ENCODE measurements at regions not wholly inside any gene's neighbourhood (a gene's known extent, or its start where the extent isn't known, plus 50 kb on each side); places are given as distances from the start of the nearest gene placed in this dataset.
A peak's percentile ranks its signal among the peaks of the same experiment; 100 is the strongest.
"Not testable (repeated sequence)": the region's sequence is repeated elsewhere in the genome, so short reads cannot be mapped to it uniquely, and the experiment has no call there.

DNA sequence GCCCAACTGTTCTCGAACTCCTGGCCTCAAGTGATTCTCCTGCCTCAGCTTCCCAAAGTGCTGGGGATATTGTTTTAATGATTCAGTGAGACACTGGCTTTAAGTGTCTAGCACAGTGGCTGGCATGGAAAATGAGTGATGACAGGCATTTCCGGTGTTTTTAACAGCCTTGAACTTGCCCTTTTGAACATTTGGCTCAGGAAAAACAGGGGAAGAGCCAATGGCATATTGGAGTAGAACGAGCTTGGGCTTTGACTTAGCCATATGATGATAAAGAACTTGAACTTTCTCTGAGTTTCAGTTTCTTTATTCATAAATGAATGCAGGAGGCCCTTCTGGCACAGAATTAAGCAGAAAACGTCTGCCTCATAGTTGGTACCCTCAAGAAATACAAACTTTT, 145.0 kb upstream of the HS3ST4 start:
- H3K4me3 ChIP-seq (ENCODE audit: low read depth, low read length): no peak overlapping the region
- TF ChIP-seq, protein P1, sequence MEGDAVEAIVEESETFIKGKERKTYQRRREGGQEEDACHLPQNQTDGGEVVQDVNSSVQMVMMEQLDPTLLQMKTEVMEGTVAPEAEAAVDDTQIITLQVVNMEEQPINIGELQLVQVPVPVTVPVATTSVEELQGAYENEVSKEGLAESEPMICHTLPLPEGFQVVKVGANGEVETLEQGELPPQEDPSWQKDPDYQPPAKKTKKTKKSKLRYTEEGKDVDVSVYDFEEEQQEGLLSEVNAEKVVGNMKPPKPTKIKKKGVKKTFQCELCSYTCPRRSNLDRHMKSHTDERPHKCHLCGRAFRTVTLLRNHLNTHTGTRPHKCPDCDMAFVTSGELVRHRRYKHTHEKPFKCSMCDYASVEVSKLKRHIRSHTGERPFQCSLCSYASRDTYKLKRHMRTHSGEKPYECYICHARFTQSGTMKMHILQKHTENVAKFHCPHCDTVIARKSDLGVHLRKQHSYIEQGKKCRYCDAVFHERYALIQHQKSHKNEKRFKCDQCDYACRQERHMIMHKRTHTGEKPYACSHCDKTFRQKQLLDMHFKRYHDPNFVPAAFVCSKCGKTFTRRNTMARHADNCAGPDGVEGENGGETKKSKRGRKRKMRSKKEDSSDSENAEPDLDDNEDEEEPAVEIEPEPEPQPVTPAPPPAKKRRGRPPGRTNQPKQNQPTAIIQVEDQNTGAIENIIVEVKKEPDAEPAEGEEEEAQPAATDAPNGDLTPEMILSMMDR (IDR thresholded peaks at IDR 0.05): no peak
- no peak overlapping the region for H3K4me2 ChIP-seq (ENCODE audit: low read length)
- H3K79me2 ChIP-seq: no peaks in the 10 kb centered on the region
- H3K27me3 ChIP-seq (ENCODE audit: control insufficient read depth, insufficient read depth, low read length): no peaks in the 10 kb centered on the region
- no peak overlapping the region for H3K27ac ChIP-seq
- no peak overlapping the region for H3K9ac ChIP-seq
- no peaks in the 10 kb centered on the region for H3K36me3 ChIP-seq (ENCODE audit: control insufficient read depth, insufficient read depth, low read length)
- H2AFZ ChIP-seq: peak overlapping the region; percentile 4
- peaks cover 18% of the 10 kb centered on the region for H3K4me1 ChIP-seq
- H3K9me3 ChIP-seq (ENCODE audit: control insufficient read depth, low read length): no peaks in the 10 kb centered on the region

DNA sequence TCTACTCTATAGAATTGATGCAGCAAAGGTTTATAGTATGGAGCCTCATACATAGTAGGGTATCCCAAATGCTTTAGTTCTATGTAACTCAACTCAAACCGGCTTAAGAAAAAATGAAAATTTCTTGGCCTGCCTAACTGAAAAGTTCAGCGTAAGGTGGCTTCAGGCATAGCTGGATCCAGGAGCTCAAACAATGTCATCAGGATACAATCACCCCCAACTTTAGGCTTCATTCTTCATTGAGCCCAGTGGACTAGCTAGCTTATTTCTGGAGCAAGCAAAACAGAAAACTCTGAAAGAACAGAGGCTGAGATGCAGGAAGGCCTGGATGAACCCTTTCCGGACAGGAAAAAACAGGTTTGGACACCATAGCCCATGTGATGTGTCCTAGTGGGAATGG, 147.5 kb upstream of the HS3ST4 start:
- Histone ChIP-seq H3K79me2 (no peaks in the 10 kb centered on the region), H3K27me3 (ENCODE audit: control insufficient read depth, insufficient read depth, low read length) (no peaks in the 10 kb centered on the region), H2AFZ (no peak overlapping the region), H3K27ac (no peak overlapping the region), H3K4me3 (ENCODE audit: low read depth, low read length) (no peak overlapping the region), H3K36me3 (ENCODE audit: control insufficient read depth, insufficient read depth, low read length) (no peaks in the 10 kb centered on the region), H3K4me1 (peaks cover 18% of the 10 kb centered on the region), H3K9me3 (ENCODE audit: control insufficient read depth, low read length) (no peaks in the 10 kb centered on the region), H3K4me2 (ENCODE audit: low read length) (no peak overlapping the region), H3K9ac (no peak overlapping the region)
- TF ChIP-seq, protein P1 (IDR thresholded peaks at IDR 0.05): no peak

DNA sequence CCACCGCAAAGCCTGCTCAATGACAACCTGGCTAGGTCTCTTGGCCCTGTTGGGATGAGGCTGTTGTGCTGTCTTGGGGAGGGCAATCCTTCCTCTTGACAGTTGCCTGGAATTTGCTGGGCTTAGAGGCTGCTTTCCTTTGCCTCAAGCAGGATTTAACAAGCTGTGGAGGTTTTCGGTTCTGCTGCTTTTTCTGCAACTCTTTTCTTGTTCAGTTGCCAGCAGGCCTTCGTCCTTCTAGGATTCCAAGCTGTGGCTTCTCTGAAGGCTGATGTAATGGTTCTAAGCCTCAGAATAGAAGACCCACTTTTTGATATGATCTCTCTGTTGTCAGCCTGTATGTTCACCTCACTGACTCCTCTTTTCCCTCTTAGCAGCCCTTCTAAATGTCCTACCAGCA, 149.5 kb upstream of the HS3ST4 start:
- H3K9me3 ChIP-seq (ENCODE audit: control insufficient read depth, low read length): no peaks in the 10 kb centered on the region
- peaks cover 12% of the 10 kb centered on the region for H3K4me1 ChIP-seq
- no peak overlapping the region for H3K4me2 ChIP-seq (ENCODE audit: low read length)
- peak overlapping the region; percentile 70 for H2AFZ ChIP-seq
- no peaks in the 10 kb centered on the region for H3K27me3 ChIP-seq (ENCODE audit: control insufficient read depth, insufficient read depth, low read length)
- H3K9ac ChIP-seq: no peak overlapping the region
- TF ChIP-seq, protein P1 (IDR thresholded peaks at IDR 0.05): no peak
- H3K79me2 ChIP-seq: no peaks in the 10 kb centered on the region
- no peak overlapping the region for H3K4me3 ChIP-seq (ENCODE audit: low read depth, low read length)
- no peaks in the 10 kb centered on the region for H3K36me3 ChIP-seq (ENCODE audit: control insufficient read depth, insufficient read depth, low read length)
- peak overlapping the region; percentile 31 for H3K27ac ChIP-seq

DNA sequence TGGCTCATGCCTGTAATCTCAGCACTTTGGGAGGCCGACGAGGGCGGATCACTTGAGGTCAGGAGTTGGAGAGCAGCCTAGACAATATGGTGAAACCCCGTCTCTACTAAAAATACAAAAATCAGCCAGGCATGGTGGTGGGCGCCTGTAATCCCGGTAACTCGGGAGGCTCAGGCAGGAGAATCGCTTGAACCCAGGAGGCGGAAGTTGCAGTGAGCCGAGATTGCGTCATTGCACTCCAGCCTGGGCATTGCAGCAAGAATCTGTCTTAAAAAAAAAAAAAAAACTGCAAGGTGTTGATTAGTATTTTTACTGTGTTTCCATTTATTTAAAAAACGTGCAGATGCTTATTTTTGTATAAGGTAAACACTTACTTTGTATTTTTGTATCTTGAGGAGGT, 152.0 kb upstream of the HS3ST4 start:
- not testable (repeated sequence) for H3K4me1 ChIP-seq; H3K36me3 ChIP-seq (ENCODE audit: control insufficient read depth, insufficient read depth, low read length); H2AFZ ChIP-seq; H3K4me2 ChIP-seq (ENCODE audit: low read length); H3K9me3 ChIP-seq (ENCODE audit: control insufficient read depth, low read length); H3K4me3 ChIP-seq (ENCODE audit: low read depth, low read length); H3K27ac ChIP-seq; H3K9ac ChIP-seq; H3K79me2 ChIP-seq; H3K27me3 ChIP-seq (ENCODE audit: control insufficient read depth, insufficient read depth, low read length)

DNA sequence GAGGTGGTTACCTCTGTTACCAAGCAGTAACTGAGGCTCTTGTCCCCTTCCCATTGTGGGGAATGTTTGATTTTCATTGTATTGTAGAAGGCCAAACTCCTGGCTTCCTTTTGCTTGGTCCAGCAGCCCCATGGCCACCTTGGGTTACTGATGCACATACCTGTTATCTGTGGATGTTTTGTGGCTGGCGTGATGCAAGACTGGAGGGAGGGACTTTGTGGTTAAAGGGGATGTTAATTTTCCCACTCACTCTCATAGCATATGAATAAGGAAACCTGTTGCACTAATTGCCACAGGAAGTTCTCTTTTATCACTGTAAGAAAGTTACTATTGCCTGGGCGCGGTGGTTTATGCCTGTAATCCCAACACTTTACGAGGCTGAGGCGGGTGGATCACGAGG, 168.6 kb upstream of the HS3ST4 start:
- Histone ChIP-seq H3K27me3 (ENCODE audit: control insufficient read depth, insufficient read depth, low read length) (no peaks in the 10 kb centered on the region), H3K36me3 (ENCODE audit: control insufficient read depth, insufficient read depth, low read length) (no peaks in the 10 kb centered on the region), H3K4me3 (ENCODE audit: low read depth, low read length) (no peak overlapping the region), H3K79me2 (no peaks in the 10 kb centered on the region), H3K9ac (no peak overlapping the region), H3K4me2 (ENCODE audit: low read length) (no peak overlapping the region), H3K4me1 (no peaks in the 10 kb centered on the region), H2AFZ (no peak overlapping the region), H3K27ac (no peak overlapping the region), H3K9me3 (ENCODE audit: control insufficient read depth, low read length) (no peaks in the 10 kb centered on the region)
- TF ChIP-seq, protein P1 (IDR thresholded peaks at IDR 0.05): no peak

All from parathyroid adenoma (tissue), 2 donors.